ENCODE measurements at regions not wholly inside any gene's neighbourhood (a gene's known extent, or its start where the extent isn't known, plus 50 kb on each side); places are given as distances from the start of the nearest gene placed in this dataset.

DNA sequence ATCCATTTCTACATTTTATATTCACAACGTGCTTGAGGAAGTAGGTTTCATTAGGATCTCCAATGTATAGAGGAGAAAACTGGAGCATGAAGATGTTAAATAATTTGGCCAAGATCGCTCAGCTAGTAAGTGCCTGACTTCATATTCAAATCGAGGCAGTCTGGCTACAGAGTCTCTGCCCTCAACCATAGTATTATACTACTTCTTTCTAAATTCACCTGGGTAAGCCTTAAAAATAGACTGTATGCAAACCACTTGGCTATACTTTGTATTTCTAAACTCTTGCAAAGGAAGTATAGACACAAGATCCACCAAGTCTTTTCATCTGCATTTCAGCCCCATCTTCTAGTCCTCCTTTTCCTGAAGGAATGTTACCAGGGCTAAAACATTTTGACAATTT is 232.0 kb downstream of the PLK2 start:
- peaks cover 3% of the 10 kb centered on the region for H3K27me3 ChIP-seq (ENCODE audit: insufficient read depth, low read length, poor library complexity)
- TF ChIP-seq, protein P1, sequence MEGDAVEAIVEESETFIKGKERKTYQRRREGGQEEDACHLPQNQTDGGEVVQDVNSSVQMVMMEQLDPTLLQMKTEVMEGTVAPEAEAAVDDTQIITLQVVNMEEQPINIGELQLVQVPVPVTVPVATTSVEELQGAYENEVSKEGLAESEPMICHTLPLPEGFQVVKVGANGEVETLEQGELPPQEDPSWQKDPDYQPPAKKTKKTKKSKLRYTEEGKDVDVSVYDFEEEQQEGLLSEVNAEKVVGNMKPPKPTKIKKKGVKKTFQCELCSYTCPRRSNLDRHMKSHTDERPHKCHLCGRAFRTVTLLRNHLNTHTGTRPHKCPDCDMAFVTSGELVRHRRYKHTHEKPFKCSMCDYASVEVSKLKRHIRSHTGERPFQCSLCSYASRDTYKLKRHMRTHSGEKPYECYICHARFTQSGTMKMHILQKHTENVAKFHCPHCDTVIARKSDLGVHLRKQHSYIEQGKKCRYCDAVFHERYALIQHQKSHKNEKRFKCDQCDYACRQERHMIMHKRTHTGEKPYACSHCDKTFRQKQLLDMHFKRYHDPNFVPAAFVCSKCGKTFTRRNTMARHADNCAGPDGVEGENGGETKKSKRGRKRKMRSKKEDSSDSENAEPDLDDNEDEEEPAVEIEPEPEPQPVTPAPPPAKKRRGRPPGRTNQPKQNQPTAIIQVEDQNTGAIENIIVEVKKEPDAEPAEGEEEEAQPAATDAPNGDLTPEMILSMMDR (IDR thresholded peaks at IDR 0.05; ENCODE audit: borderline replicate concordance, extremely low read depth, low read length, poor library complexity, severe bottlenecking): no peak
- no peak for TF ChIP-seq EZH2 (IDR thresholded peaks at IDR 0.05; ENCODE audit: borderline replicate concordance, low read depth, low read length, severe bottlenecking)
- H3K4me3 ChIP-seq (ENCODE audit: low read depth in 1 of 2, low read length in 2 of 2): no peak overlapping the region
- DNase-seq (no peak), ATAC-seq (ENCODE audit: insufficient read depth, low read depth) (no peak)
- no peaks in the 10 kb centered on the region for H3K36me3 ChIP-seq (ENCODE audit: insufficient read depth, low read length)
- no peaks in the 10 kb centered on the region for H3K79me2 ChIP-seq (ENCODE audit: insufficient read depth, low read length)
- H3K27ac ChIP-seq (ENCODE audit: low read length): no peak overlapping the region
- no peaks in the 10 kb centered on the region for H4K20me1 ChIP-seq (ENCODE audit: insufficient read depth, low read length)
- H3K9ac ChIP-seq (ENCODE audit: low read depth, low read length): no peak overlapping the region
- H3K9me3 ChIP-seq (ENCODE audit: insufficient read depth, low read length, severe bottlenecking): no peaks in the 10 kb centered on the region
- H3K4me2 ChIP-seq (ENCODE audit: insufficient read depth, low read length): no peak overlapping the region
- no peaks in the 10 kb centered on the region for H3K4me1 ChIP-seq (ENCODE audit: insufficient read depth, low read length)
- H2AFZ ChIP-seq (ENCODE audit: low read depth, low read length): no peak overlapping the region

DNA sequence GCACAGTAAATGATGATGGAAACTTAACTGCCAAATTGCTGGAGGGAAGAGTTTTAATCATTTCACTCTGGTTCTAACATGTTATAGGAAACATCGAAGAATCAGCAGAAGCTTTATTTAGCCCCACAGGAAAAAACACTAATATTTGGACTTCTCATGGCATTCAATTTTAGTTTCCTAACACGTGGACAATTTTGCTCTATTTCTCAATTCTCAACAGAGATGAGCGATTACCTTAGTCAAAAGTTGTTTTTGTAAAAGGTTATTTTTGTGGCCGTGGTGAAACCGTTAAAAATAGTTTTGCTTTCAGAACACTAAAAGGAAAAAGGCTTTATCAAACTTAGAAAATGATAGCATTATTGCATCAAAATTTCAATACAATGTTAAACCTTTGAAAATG is 235.2 kb downstream of the PLK2 start:
- Histone ChIP-seq H3K79me2 (ENCODE audit: insufficient read depth, low read length) (no peaks in the 10 kb centered on the region), H3K4me3 (ENCODE audit: low read depth in 1 of 2, low read length in 2 of 2) (no peak overlapping the region), H3K27me3 (ENCODE audit: insufficient read depth, low read length, poor library complexity) (no peaks in the 10 kb centered on the region), H2AFZ (ENCODE audit: low read depth, low read length) (no peak overlapping the region), H4K20me1 (ENCODE audit: insufficient read depth, low read length) (no peaks in the 10 kb centered on the region), H3K9ac (ENCODE audit: low read depth, low read length) (no peak overlapping the region), H3K4me2 (ENCODE audit: insufficient read depth, low read length) (no peak overlapping the region), H3K27ac (ENCODE audit: low read length) (no peak overlapping the region), H3K4me1 (ENCODE audit: insufficient read depth, low read length) (no peaks in the 10 kb centered on the region), H3K36me3 (ENCODE audit: insufficient read depth, low read length) (no peaks in the 10 kb centered on the region), H3K9me3 (ENCODE audit: insufficient read depth, low read length, severe bottlenecking) (no peaks in the 10 kb centered on the region)
- ATAC-seq (ENCODE audit: insufficient read depth, low read depth) (no peak), DNase-seq (no peak)
- no peak for TF ChIP-seq EZH2 (IDR thresholded peaks at IDR 0.05; ENCODE audit: borderline replicate concordance, low read depth, low read length, severe bottlenecking)
- TF ChIP-seq, protein P1 (IDR thresholded peaks at IDR 0.05; ENCODE audit: borderline replicate concordance, extremely low read depth, low read length, poor library complexity, severe bottlenecking): no peak

DNA sequence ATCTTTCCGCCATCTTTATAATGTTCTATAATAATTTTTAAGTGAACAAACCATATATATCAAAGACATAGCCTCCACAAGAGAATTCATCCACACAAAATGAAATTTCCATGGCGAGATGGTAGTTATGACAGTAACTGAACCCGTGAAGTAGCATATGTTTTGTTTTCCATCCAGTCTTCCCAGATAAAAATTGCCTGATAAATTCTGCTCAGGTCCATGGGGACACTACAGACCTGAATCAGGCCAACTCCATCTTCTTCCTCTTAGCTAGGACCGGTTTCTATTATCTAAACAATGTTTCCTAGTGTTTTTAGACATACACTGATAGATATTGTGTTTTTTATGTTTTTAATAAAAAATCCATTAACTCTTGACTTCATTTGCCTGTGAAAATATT is 235.7 kb downstream of the PLK2 start:
- no peak overlapping the region for H2AFZ ChIP-seq (ENCODE audit: low read depth, low read length)
- H3K4me1 ChIP-seq (ENCODE audit: insufficient read depth, low read length): no peaks in the 10 kb centered on the region
- H3K79me2 ChIP-seq (ENCODE audit: insufficient read depth, low read length): no peaks in the 10 kb centered on the region
- TF ChIP-seq EZH2 (IDR thresholded peaks at IDR 0.05; ENCODE audit: borderline replicate concordance, low read depth, low read length, severe bottlenecking): no peak
- TF ChIP-seq, protein P1 (IDR thresholded peaks at IDR 0.05; ENCODE audit: borderline replicate concordance, extremely low read depth, low read length, poor library complexity, severe bottlenecking): no peak
- H3K36me3 ChIP-seq (ENCODE audit: insufficient read depth, low read length): no peaks in the 10 kb centered on the region
- no peaks in the 10 kb centered on the region for H4K20me1 ChIP-seq (ENCODE audit: insufficient read depth, low read length)
- no peak overlapping the region for H3K4me3 ChIP-seq (ENCODE audit: low read depth in 1 of 2, low read length in 2 of 2)
- DNase-seq (no peak), ATAC-seq (ENCODE audit: insufficient read depth, low read depth) (no peak)
- H3K4me2 ChIP-seq (ENCODE audit: insufficient read depth, low read length): no peak overlapping the region
- H3K27ac ChIP-seq (ENCODE audit: low read length): no peak overlapping the region
- no peak overlapping the region for H3K9ac ChIP-seq (ENCODE audit: low read depth, low read length)
- no peaks in the 10 kb centered on the region for H3K27me3 ChIP-seq (ENCODE audit: insufficient read depth, low read length, poor library complexity)
- H3K9me3 ChIP-seq (ENCODE audit: insufficient read depth, low read length, severe bottlenecking): no peaks in the 10 kb centered on the region

DNA sequence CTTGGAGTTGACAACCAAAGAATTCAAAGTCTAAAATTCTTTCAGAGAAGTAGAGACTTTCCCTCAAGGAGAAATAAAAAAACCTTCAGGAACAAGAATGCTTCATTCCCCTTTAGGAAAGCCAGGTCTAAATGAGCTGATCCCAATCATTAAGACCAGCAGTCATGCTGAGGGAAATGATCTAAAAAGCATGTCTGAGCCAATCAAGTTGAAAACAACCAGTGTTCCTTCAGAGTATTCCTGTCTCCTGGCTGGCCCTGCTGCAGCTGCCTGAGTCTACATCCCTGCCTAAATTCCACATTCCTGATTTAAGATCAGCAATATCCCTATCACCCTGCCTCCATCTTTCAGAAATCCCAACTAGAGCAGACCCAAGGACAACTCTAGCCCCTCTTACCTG is 244.5 kb downstream of the PLK2 start:
- no peaks in the 10 kb centered on the region for H4K20me1 ChIP-seq (ENCODE audit: insufficient read depth, low read length)
- H3K36me3 ChIP-seq (ENCODE audit: insufficient read depth, low read length): no peaks in the 10 kb centered on the region
- no peaks in the 10 kb centered on the region for H3K4me1 ChIP-seq (ENCODE audit: insufficient read depth, low read length)
- TF ChIP-seq EZH2 (IDR thresholded peaks at IDR 0.05; ENCODE audit: borderline replicate concordance, low read depth, low read length, severe bottlenecking): no peak
- TF ChIP-seq, protein P1 (IDR thresholded peaks at IDR 0.05; ENCODE audit: borderline replicate concordance, extremely low read depth, low read length, poor library complexity, severe bottlenecking): no peak
- no peak overlapping the region for H2AFZ ChIP-seq (ENCODE audit: low read depth, low read length)
- no peak overlapping the region for H3K4me2 ChIP-seq (ENCODE audit: insufficient read depth, low read length)
- no peaks in the 10 kb centered on the region for H3K27me3 ChIP-seq (ENCODE audit: insufficient read depth, low read length, poor library complexity)
- DNase-seq (no peak), ATAC-seq (ENCODE audit: insufficient read depth, low read depth) (no peak)
- no peak overlapping the region for H3K27ac ChIP-seq (ENCODE audit: low read length)
- no peak overlapping the region for H3K9ac ChIP-seq (ENCODE audit: low read depth, low read length)
- H3K79me2 ChIP-seq (ENCODE audit: insufficient read depth, low read length): no peaks in the 10 kb centered on the region
- no peaks in the 10 kb centered on the region for H3K9me3 ChIP-seq (ENCODE audit: insufficient read depth, low read length, severe bottlenecking)
- no peak overlapping the region for H3K4me3 ChIP-seq (ENCODE audit: low read depth in 1 of 2, low read length in 2 of 2)
